ENCODE measurements at regions not wholly inside any gene's neighbourhood (a gene's known extent, or its start where the extent isn't known, plus 50 kb on each side); places are given as distances from the start of the nearest gene placed in this dataset.

GRCh38 chr5:110094109-110094508 lies 404.4 kb downstream of the MAN2A1 start:
- TF ChIP-seq, protein P1, sequence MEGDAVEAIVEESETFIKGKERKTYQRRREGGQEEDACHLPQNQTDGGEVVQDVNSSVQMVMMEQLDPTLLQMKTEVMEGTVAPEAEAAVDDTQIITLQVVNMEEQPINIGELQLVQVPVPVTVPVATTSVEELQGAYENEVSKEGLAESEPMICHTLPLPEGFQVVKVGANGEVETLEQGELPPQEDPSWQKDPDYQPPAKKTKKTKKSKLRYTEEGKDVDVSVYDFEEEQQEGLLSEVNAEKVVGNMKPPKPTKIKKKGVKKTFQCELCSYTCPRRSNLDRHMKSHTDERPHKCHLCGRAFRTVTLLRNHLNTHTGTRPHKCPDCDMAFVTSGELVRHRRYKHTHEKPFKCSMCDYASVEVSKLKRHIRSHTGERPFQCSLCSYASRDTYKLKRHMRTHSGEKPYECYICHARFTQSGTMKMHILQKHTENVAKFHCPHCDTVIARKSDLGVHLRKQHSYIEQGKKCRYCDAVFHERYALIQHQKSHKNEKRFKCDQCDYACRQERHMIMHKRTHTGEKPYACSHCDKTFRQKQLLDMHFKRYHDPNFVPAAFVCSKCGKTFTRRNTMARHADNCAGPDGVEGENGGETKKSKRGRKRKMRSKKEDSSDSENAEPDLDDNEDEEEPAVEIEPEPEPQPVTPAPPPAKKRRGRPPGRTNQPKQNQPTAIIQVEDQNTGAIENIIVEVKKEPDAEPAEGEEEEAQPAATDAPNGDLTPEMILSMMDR (IDR thresholded peaks at IDR 0.05) = no peak
- TF ChIP-seq POLR2A (IDR thresholded peaks at IDR 0.05) = no peak
